IPS DF 6.9 (cell line): ENCODE measurements at regions not wholly inside any gene's neighbourhood (a gene's known extent, or its start where the extent isn't known, plus 50 kb on each side); places are given as distances from the start of the nearest gene placed in this dataset.
"Not testable (repeated sequence)": the region's sequence is repeated elsewhere in the genome, so short reads cannot be mapped to it uniquely, and the experiment has no call there.

Experiments used
- DNase-seq: peaks from one replicate; pipeline ENCODE4 v3.0.0-alpha.2; 2013; ENCODE audit warnings: low read depth, low spot score
- H3K27ac ChIP-seq: one replicate; pipeline ENCODE4 v1.5.1; 2013; ENCODE audit warnings: low read length, control low read depth
- H3K27me3 ChIP-seq: 2 replicates; pipeline ENCODE4 v1.6.1; 2013; ENCODE audit warnings: mild to moderate bottlenecking, low read length; ENCODE audit not compliant: control insufficient read depth, insufficient read depth
- H3K36me3 ChIP-seq: 2 replicates; pipeline ENCODE4 v1.6.1; 2013; ENCODE audit warnings: low read length; ENCODE audit not compliant: control insufficient read depth, insufficient read depth
- H3K4me1 ChIP-seq: 2 replicates; pipeline ENCODE4 v1.6.1; 2013; ENCODE audit warnings: low read length; ENCODE audit not compliant: control insufficient read depth, insufficient read depth
- H3K4me3 ChIP-seq: 2 replicates; pipeline ENCODE4 v1.5.1; 2013; ENCODE audit warnings: mild to moderate bottlenecking, low read length
- H3K9me3 ChIP-seq: 2 replicates; pipeline ENCODE4 v1.6.1; 2013; ENCODE audit warnings: low read length, inconsistent platforms; ENCODE audit not compliant: control insufficient read depth, insufficient read depth
- whole genome bisulfite sequencing: extraction: QIAGEN DNeasy Blood & Tissue Kit; methylation state at CpG from one replicate; pipeline ENCODE4 v1.1.7; 2013; ENCODE audit warnings: mixed read lengths, missing lambda C conversion rate; ENCODE audit not compliant: insufficient read length, insufficient coverage; 5-methylcytosine and 5-hydroxymethylcytosine counted together

DNA sequence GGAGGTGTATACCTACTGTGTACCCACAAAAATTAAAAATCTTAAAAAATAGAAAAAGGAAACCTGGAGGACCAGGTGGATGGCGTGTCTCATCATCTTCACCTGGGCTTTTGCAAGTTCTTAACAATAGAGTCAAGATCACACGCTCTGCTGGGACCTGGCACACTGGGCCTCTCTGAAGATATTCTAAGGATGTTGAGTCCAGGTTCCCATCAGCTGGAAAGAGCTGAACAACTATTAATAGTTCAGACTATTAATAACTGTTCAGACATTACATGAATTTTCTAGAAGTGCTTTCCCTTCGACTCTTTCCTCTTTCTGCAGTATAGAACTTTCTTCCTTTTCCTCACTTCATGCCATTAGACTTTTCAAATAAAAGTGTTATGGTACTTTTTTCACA is 320.2 kb upstream of the IL12A start:
- H3K9me3 ChIP-seq: no peaks in the 10 kb centered on the region
- no peaks in the 10 kb centered on the region for H3K27me3 ChIP-seq
- no peak overlapping the region for H3K27ac ChIP-seq
- H3K4me1 ChIP-seq: no peaks in the 10 kb centered on the region
- no peaks in the 10 kb centered on the region for H3K36me3 ChIP-seq
- WGBS: no CpG with 5 or more reads among the region's 3 CpGs
- no peak overlapping the region for H3K4me3 ChIP-seq
- DNase-seq: no peak

- no peaks in the 10 kb centered on the region for H3K27me3 ChIP-seq
- H3K27ac ChIP-seq: no peak overlapping the region
- no peaks in the 10 kb centered on the region for H3K9me3 ChIP-seq
- no peaks in the 10 kb centered on the region for H3K36me3 ChIP-seq
- H3K4me3 ChIP-seq: no peak overlapping the region
- no peak for DNase-seq
- H3K4me1 ChIP-seq: no peaks in the 10 kb centered on the region
- WGBS: no CpG with 5 or more reads among the region's 8 CpGs
Observed at GRCh38 chr3:159668990-159669476, 319.6 kb upstream of the IL12A start.

DNA sequence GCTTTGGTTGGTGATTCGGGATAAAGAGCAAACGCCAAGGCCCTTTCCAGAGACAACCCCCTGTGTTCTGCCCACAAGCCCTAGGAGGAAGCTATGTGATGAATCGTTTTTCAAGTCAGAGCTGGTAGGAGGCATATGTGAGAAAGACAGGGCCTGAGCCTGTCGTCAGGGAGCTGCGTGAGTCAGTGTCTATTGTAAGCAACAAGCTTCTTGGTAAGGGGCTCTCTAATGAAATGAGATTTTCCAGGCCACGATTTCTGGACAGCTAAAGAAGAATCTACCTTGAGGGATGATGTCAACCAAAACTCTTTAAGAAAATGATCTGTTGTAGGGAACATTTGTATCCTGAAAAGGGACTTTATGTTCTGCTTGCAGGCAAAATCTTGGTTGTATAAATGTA is 318.9 kb upstream of the IL12A start:
- Histone ChIP-seq H3K36me3 (no peaks in the 10 kb centered on the region), H3K27ac (no peak overlapping the region), H3K4me1 (no peaks in the 10 kb centered on the region), H3K4me3 (no peak overlapping the region), H3K9me3 (no peaks in the 10 kb centered on the region), H3K27me3 (no peaks in the 10 kb centered on the region)
- no CpG with 5 or more reads among the region's 6 CpGs for WGBS
- DNase-seq: no peak

GRCh38 chr3:159672728-159673688 is 315.6 kb upstream of the IL12A start:
- H3K9me3 ChIP-seq: no peaks in the 10 kb centered on the region
- no peak for DNase-seq
- no peaks in the 10 kb centered on the region for H3K27me3 ChIP-seq
- WGBS: no CpG with 5 or more reads among the region's 5 CpGs
- no peak overlapping the region for H3K4me3 ChIP-seq
- H3K27ac ChIP-seq: no peak overlapping the region
- H3K4me1 ChIP-seq: no peaks in the 10 kb centered on the region
- H3K36me3 ChIP-seq: no peaks in the 10 kb centered on the region

DNA sequence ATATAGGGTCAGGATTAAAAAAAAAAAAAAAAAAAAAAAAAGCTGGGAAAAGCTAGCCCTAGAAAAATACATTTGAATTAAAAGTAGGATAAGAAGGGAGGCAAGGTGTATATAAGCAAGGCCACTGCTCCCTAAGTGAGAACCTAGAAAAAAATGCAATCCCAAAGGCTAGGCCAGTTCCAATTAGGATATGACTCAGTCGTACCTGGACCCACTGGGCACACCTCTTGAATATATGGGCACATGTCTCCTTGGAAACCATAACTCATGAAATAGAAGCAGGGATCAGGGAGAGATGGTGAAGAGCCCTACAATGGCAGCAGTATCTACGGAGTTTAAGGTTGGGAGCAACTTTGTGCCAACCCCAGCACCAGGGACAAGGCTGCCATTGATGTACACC is 314.1 kb upstream of the IL12A start:
- DNase-seq: no peak
- no peaks in the 10 kb centered on the region for H3K4me1 ChIP-seq
- no CpG with 5 or more reads among the region's 2 CpGs for WGBS

DNA sequence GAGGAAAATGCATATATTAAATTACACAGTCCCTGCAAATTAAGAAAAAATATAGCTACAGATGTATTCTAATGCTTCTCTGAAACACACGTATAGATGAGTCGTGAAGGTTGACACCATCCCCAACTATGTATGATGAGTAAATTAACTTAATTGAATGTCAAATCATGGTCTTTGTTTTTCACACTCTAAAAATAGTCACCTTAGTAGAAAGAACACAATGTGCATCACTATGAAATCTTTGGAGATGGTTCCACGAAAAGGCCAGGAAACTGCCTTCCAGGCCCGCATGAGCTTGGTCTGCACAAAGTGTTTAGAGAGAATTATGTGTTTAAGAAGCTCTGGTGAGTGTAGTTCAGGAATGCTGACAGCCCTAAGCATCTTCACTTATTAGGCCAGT is 313.4 kb upstream of the IL12A start:
- H3K4me3 ChIP-seq: no peak overlapping the region
- no peaks in the 10 kb centered on the region for H3K4me1 ChIP-seq
- H3K9me3 ChIP-seq: no peaks in the 10 kb centered on the region
- DNase-seq: no peak
- H3K27ac ChIP-seq: no peak overlapping the region
- H3K27me3 ChIP-seq: no peaks in the 10 kb centered on the region
- WGBS: no CpG with 5 or more reads among the region's 4 CpGs
- H3K36me3 ChIP-seq: no peaks in the 10 kb centered on the region

More for the DNA sequence above, 314.1 kb upstream of the IL12A start:
- Histone ChIP-seq H3K4me3 (no peak overlapping the region), H3K36me3 (no peaks in the 10 kb centered on the region), H3K27ac (no peak overlapping the region), H3K27me3 (no peaks in the 10 kb centered on the region), H3K9me3 (no peaks in the 10 kb centered on the region)

GRCh38 chr3:159679900-159680299 is 308.7 kb upstream of the IL12A start:
- no peak overlapping the region for H3K27ac ChIP-seq
- no peaks in the 10 kb centered on the region for H3K36me3 ChIP-seq
- H3K27me3 ChIP-seq: no peaks in the 10 kb centered on the region
- H3K4me3 ChIP-seq: no peak overlapping the region
- no peaks in the 10 kb centered on the region for H3K4me1 ChIP-seq
- no peaks in the 10 kb centered on the region for H3K9me3 ChIP-seq
- DNase-seq: no peak
- no CpG with 5 or more reads among the region's 11 CpGs for WGBS

DNA sequence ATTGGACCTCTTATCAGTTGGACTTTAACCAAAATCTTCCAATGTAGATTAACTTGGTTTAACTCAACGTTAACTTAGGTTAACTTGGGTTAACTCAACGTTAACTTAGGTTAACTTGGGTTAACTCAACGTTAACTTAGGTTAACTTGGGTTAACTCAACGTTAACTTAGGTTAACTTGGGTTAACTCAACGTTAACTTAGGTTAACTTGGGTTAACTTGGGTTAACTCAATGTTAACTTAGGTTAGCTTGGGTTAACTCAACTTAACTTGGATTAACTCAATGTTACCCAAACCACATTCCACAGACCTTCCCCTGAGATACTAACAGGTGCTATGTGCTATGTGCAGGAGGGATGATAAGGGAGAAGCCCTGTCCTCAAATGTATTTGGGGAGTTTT is 306.9 kb upstream of the IL12A start:
- not testable (repeated sequence) for H3K27me3 ChIP-seq, H3K4me3 ChIP-seq
- no CpG with 5 or more reads among the region's 5 CpGs for WGBS

GRCh38 chr3:159685801-159686200 is 302.8 kb upstream of the IL12A start:
- H3K9me3 ChIP-seq: no peaks in the 10 kb centered on the region
- no peak for DNase-seq
- H3K27me3 ChIP-seq: no peaks in the 10 kb centered on the region
- no peak overlapping the region for H3K4me3 ChIP-seq
- H3K36me3 ChIP-seq: no peaks in the 10 kb centered on the region
- H3K4me1 ChIP-seq: no peaks in the 10 kb centered on the region
- no peak overlapping the region for H3K27ac ChIP-seq

More for the DNA sequence above, 306.9 kb upstream of the IL12A start:
- H3K4me1 ChIP-seq, DNase-seq, H3K27ac ChIP-seq, H3K9me3 ChIP-seq, H3K36me3 ChIP-seq: not testable (repeated sequence)

DNA sequence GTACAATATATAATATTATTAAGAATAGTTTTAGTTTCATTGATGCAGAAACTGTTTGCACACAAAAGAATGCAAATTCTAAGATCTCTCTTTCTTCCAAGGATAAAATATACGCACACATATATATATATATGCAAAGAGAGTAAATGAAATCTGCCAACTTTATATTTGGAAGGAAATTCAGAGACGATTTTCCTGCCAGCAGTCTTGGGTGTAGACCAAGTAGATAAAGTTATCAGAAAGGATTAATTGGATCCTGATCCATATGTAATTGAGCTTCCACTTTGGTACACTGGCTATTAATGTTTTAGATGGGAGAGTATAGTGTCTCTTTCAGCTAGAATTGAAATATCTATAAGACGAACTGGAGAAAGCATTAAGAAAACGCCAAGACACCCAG is 295.4 kb upstream of the IL12A start:
- no peaks in the 10 kb centered on the region for H3K9me3 ChIP-seq
- no peaks in the 10 kb centered on the region for H3K36me3 ChIP-seq
- DNase-seq: no peak
- no CpG with 5 or more reads among the region's 4 CpGs for WGBS
- no peak overlapping the region for H3K27ac ChIP-seq
- H3K27me3 ChIP-seq: no peaks in the 10 kb centered on the region
- H3K4me3 ChIP-seq: no peak overlapping the region
- H3K4me1 ChIP-seq: no peaks in the 10 kb centered on the region
